WERI-Rb-1 (cell line): ENCODE measurements at regions not wholly inside any gene's neighbourhood (a gene's known extent, or its start where the extent isn't known, plus 50 kb on each side); places are given as distances from the start of the nearest gene placed in this dataset.
"Not testable (repeated sequence)": the region's sequence is repeated elsewhere in the genome, so short reads cannot be mapped to it uniquely, and the experiment has no call there.

Experiments used
- DNase-seq: peaks from one replicate; pipeline ENCODE4 v3.0.0-alpha.2; 2020
- H3K27ac ChIP-seq: fragments of 250-450 bp; sonication (Bioruptor Pico); 2 replicates; pipeline ENCODE4 v1.5.1; 2020; ENCODE audit warnings: mild to moderate bottlenecking, moderate library complexity
- H3K27me3 ChIP-seq: fragments of 250-450 bp; sonication (Bioruptor Pico); 2 replicates; pipeline ENCODE4 v1.5.1; 2021; ENCODE audit warnings: mild to moderate bottlenecking, low read depth, moderate library complexity; ENCODE audit not compliant: insufficient read depth, severe bottlenecking
- H3K36me3 ChIP-seq: fragments of 250-450 bp; sonication (Bioruptor Pico); 2 replicates; pipeline ENCODE4 v1.5.1; 2020; ENCODE audit warnings: mild to moderate bottlenecking, moderate library complexity
- H3K4me3 ChIP-seq: 2 replicates; pipeline ENCODE4 v1.5.1; 2011; ENCODE audit warnings: low read depth, mild to moderate bottlenecking, control low read depth, low read length
- H3K9me3 ChIP-seq: fragments of 250-450 bp; sonication (Bioruptor Pico); 2 replicates; pipeline ENCODE4 v1.5.1; 2021; ENCODE audit warnings: mild to moderate bottlenecking, moderate library complexity; ENCODE audit not compliant: severe bottlenecking
- TF ChIP-seq, protein P1 (sequence below): IDR thresholded peaks from 2 replicates; pipeline ENCODE4 v1.5.1; 2011; ENCODE audit warnings: low read depth, mild to moderate bottlenecking, control low read depth, inconsistent platforms, low read length

DNA sequence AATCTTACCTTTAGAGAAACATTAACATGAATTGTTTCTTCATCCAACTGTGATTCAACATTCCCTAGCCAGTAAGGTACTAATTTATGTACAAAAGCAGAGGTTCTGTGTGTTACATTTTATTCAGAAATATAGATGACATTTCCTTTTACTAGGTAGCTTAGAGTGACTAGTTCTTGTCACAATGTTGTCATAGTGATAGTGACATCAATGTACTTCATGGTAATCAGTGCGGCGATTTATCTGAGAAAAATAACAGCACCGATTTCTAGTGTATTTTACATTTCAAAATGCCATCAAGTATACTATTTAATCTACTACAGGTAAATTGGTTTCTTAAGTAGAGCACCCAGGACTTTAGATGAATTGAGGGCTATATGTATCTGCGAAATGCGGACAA is 72.1 kb upstream of the DGKB start:
- no peaks in the 10 kb centered on the region for H3K36me3 ChIP-seq
- DNase-seq = no peak
- H3K9me3 ChIP-seq = no peaks in the 10 kb centered on the region
- H3K27ac ChIP-seq = no peak overlapping the region
- H3K27me3 ChIP-seq = no peaks in the 10 kb centered on the region
- TF ChIP-seq, protein P1, sequence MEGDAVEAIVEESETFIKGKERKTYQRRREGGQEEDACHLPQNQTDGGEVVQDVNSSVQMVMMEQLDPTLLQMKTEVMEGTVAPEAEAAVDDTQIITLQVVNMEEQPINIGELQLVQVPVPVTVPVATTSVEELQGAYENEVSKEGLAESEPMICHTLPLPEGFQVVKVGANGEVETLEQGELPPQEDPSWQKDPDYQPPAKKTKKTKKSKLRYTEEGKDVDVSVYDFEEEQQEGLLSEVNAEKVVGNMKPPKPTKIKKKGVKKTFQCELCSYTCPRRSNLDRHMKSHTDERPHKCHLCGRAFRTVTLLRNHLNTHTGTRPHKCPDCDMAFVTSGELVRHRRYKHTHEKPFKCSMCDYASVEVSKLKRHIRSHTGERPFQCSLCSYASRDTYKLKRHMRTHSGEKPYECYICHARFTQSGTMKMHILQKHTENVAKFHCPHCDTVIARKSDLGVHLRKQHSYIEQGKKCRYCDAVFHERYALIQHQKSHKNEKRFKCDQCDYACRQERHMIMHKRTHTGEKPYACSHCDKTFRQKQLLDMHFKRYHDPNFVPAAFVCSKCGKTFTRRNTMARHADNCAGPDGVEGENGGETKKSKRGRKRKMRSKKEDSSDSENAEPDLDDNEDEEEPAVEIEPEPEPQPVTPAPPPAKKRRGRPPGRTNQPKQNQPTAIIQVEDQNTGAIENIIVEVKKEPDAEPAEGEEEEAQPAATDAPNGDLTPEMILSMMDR = no peak
- H3K4me3 ChIP-seq = no peak overlapping the region

DNA sequence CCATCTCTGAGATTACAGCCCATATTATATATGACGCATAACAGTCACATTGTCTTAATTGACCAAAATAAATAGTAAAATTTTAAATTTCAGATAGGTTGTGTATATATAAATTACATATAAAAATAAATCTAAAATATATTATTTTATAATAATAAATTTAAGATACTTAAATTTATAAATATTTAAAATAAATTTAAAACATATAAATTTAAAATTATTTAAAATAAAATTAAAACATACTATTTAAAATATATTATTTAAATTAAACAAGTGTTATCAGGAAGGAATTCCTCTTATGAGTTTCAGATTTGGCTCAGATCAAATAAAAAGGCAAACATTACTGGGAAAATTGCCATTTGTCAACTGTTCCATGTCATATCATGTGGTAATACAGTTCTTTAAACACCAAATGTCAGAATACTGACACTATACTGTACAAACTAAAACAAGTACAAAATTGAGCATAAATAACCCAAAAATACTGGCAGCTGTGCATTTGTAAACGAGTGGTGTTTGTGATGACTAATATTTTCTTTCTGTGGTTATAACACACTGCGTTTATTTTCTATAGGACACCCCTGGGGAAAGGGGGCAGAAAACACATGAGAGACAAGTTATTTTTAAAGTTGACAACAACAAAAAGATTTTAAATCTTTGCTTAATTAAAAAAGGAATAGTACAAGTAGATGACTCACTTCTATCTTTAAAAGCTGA is 71.3 kb upstream of the DGKB start:
- H3K9me3 ChIP-seq = no peaks in the 10 kb centered on the region
- no peaks in the 10 kb centered on the region for H3K27me3 ChIP-seq
- TF ChIP-seq, protein P1 = no peak
- H3K36me3 ChIP-seq = no peaks in the 10 kb centered on the region
- no peak overlapping the region for H3K4me3 ChIP-seq
- H3K27ac ChIP-seq = no peak overlapping the region
- no peak for DNase-seq

DNA sequence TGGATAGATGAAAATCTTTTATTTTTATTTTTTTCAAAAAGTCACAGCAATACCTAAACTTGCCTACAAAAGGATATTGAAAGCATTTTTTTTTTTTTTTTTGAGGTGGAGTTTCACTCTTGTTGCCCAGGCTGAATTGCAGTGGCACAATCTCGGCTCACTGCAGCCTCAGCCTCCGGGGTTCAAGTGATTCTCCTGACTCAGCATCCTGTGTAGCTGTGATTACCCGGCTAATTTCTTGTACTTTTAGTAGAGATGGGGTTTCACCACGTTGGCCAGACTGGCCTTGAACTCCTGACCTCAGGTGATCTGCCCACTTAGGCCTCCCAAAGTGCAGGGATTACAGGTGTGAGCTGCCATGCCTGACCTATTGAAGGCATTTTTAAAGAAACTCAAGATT is 69.1 kb upstream of the DGKB start:
- H3K27me3 ChIP-seq, H3K9me3 ChIP-seq, H3K27ac ChIP-seq, H3K4me3 ChIP-seq, H3K36me3 ChIP-seq, DNase-seq: not testable (repeated sequence)

DNA sequence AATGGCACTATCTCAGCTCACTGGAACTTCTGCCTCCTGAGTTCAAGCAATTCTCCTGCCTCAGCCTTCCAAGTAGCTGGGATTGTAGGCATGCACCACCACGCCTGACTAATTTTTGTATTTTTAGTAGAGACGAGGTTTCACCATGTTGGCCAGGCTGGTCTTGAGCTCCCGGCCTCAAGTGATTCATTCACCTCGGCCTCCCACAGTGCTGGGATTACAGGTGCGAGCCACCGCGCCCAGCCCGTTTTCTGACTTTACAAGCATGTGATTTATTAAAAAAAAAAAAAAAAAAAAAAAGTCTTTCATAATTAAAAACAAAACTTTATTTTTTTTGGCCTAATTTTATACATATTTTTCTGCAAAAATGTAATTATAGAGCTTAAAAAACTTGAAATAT is 64.8 kb upstream of the DGKB start:
- H3K27ac ChIP-seq, H3K9me3 ChIP-seq, DNase-seq, H3K36me3 ChIP-seq, H3K4me3 ChIP-seq, H3K27me3 ChIP-seq: not testable (repeated sequence)

DNA sequence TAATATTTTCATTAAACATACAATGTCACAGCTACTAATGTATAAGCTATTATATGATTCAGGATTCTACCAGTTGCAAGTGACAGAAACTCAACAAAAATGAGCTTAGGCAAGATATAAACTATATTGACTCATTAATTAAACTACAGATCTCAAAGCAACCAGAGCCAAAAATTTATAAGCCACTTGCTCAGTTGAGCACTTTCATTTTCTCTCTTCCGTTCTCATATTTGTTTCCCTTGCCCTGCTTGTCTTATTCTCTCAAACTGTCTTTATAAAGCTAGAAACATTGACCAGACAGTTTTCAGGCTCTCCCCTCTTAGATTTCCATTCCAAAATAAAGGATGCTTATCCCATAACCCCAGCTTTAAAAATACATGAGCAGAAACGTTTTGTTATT is 60.2 kb upstream of the DGKB start:
- Histone ChIP-seq H3K27me3 (no peaks in the 10 kb centered on the region), H3K9me3 (no peaks in the 10 kb centered on the region), H3K4me3 (no peak overlapping the region), H3K36me3 (no peaks in the 10 kb centered on the region), H3K27ac (no peak overlapping the region)
- DNase-seq = no peak
- TF ChIP-seq, protein P1 = no peak

DNA sequence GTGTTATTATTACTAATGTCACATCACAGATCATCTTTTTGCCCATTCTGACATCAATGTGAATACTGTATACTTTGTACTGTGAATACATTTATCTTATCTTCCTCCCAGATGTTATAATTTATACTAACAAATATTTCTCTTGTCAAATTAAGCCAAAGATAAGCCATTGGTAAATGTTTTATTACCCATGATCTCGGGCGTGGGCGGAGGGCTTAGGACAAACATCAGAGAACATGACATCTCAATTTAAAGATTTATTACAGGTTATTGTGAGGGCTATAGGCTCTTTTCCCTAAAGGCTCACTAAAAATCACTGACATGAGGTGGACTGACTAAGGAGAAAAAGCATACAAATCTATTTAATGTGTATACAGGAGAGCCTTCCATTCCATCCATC is 58.2 kb upstream of the DGKB start:
- Histone ChIP-seq H3K36me3 (no peaks in the 10 kb centered on the region), H3K9me3 (no peaks in the 10 kb centered on the region), H3K27ac (no peak overlapping the region), H3K4me3 (no peak overlapping the region), H3K27me3 (no peaks in the 10 kb centered on the region)
- TF ChIP-seq, protein P1 = no peak
- DNase-seq = no peak

DNA sequence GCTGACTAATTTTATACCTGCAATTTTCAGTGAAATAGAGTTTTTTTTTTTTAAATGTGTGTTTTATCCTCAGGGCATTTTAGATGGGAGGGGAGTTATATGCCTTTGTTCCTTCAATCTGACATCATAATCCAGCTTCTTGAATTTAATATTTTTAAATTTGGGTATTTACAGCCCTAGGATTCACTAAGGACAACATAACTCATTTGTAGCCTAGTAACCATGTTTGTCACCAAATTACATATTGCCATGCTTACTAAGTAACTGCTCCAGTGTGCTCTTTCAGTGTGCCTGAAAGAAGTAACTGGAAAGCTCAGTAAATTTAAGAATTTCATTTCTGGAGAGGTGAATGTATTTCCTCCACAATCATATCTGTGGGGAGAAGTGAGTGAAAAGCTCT is 56.8 kb upstream of the DGKB start:
- no peak for DNase-seq
- no peaks in the 10 kb centered on the region for H3K9me3 ChIP-seq
- TF ChIP-seq, protein P1 = no peak
- H3K4me3 ChIP-seq = no peak overlapping the region
- no peak overlapping the region for H3K27ac ChIP-seq
- no peaks in the 10 kb centered on the region for H3K36me3 ChIP-seq
- no peaks in the 10 kb centered on the region for H3K27me3 ChIP-seq
